Non-pigmented ciliary epithelial cell (primary cell): ENCODE measurements at regions not wholly inside any gene's neighbourhood (a gene's known extent, or its start where the extent isn't known, plus 50 kb on each side); places are given as distances from the start of the nearest gene placed in this dataset.

Experiments
- DNase-seq: peaks from one replicate; pipeline ENCODE4 v3.0.0-alpha.2; 2010; ENCODE audit warnings: low read depth

DNA sequence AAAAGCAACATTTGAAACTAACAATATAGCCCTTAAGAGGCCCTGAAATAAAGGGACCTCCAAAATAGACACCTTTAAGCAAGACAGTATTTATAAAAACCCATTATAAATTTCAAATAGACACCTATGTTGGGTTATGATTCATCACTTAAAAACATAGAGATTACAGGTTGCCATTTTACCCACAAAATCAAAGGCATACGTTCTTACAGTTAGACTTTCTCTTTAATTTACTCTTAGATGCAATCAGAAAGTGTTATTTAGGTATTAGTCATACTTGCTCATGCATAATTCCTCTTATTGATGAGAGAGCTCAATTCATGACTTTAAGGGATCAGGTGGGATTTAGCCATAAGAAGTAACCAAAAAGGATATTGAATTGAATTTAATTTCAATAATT, 51.5 kb upstream of the TMEM200A start:
- no peak for DNase-seq

DNA sequence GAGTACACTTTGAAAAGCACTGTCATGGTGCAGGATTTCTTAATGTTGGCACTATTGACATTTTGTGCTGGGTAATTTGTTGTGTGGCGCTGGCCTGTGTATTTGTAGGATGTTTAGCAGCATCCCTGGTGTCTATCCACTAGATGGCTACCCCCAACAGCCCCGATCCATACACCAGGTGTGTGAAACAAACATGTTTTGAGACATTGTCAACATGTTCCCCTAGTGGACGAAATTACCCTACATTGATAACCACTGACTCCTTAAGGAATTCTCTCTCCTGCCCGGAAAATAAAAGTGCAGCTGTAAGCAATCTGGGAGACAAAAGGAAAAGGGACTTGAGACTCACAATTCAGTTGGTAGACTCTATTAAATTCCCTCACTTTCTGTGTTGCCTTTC, 52.6 kb upstream of the TMEM200A start:
- DNase-seq = no peak

DNA sequence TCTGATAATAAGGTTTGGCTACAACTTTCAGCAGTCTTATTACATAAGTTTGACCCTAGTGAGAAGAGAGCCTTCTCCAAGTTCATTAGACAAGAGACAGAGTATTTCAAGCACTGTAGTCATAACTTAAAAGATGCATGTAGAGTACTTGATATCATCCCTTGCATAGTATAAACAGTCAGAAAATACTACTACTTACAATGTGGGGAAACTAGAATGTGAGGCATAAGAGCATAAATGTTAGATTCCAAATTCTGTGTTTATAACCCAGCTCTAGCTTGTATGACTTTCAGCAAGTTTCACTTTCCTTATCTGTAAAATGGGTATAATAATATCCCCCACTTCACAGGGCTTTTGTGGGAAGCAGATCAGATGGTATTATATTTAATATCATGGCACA, 56.8 kb upstream of the TMEM200A start:
- DNase-seq = no peak

DNA sequence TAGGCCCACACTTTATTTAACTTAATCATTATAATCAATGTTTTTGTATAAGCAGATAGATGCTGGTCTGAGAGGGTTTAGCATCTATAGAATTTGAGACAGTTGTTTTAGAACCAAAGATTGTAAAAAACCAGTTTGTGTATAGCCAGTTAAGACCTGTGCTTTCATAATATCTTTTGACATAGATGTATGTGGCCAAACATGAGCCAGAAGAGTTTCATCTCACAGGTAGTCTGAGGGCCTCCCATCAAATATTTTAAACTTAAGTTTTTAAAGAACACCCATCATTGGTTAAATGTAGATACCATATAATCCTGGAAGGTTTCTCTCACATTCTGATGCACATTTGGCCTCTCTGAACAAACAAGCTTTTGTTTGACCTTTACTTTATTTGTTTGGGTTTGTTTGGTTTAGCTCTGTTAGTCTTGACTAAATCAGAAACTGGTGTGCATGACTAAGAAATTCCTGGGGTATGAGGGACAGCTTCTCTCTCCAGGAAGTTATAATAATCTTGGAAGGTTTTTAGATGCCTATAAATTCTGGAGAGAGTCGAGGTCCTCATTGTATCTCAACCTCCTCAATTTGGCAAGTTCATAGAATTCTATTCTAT, 58.0 kb upstream of the TMEM200A start:
- DNase-seq = peak; percentile 54

DNA sequence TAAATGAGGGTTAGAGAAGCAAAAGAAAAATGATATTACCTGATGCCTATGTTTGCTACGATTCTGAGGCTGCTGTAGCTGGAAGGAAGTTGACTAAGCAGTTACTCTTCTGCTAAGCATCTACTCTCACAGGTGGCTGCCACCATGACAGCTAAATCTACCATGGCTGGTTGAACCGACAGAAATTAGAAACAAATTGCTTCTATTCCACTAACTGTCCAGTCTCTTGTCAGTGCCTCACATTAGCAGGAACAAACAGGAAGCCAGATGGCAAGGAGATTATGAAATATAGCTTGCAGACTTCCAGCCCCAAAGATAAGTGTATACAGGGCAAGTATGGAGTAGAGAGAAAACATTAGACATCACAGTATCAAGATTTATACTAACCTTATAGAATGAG, 59.4 kb upstream of the TMEM200A start:
- no peak for DNase-seq

DNA sequence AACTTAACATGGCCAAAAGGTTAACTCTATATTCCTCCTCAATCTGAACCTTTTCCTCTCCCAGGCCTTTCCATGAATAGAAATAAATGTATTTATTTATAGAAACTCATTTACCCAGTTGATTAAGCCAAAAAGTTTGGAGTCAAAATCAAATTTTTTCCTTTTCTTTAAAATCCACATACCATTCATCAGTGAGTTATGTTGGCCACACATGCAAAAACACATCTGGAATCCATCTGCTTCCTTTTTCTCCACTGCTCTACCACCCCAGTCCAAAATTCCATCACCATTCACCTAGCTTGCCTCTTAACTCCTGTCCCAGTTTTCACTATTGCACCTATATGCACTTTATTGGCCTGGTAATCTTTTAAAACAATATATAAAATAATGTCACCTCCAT, 62.4 kb upstream of the TMEM200A start:
- no peak for DNase-seq

DNA sequence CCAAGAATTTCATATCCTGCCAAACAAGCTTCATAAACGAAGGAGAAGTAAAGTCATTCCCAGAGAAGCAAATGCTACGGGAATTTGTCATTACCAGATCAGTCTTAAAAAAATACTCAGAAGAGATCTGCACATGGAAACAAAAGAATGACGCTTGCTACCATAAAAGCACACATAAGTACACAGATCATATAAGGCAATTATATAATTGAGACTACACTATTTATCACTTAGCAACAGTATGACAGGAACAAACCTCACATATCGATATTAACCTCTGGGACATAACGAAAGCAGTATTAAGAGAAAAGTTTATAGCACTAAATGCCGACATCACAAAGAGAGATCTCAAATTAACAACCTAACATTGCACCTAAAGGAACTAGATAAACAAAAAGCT, 67.6 kb upstream of the TMEM200A start:
- DNase-seq = no peak

DNA sequence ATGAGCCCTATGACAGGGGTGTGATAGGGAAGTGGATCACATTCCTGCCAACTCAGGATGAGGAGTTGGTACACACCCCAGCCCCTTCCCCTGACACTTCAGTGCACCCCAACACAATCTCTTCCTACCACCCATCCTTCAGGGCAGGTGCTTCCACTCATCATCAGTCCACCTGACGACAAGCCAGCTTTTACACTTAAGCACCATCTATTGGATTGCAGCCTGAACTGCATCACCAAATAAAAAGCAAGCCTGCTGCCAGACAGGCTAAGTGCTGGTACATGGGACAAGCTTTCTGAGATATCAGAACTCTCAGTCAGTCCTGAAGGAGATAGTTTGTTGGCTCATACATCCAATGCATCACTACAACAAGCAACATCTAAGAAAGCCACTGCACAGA, 69.0 kb upstream of the TMEM200A start:
- no peak for DNase-seq

DNA sequence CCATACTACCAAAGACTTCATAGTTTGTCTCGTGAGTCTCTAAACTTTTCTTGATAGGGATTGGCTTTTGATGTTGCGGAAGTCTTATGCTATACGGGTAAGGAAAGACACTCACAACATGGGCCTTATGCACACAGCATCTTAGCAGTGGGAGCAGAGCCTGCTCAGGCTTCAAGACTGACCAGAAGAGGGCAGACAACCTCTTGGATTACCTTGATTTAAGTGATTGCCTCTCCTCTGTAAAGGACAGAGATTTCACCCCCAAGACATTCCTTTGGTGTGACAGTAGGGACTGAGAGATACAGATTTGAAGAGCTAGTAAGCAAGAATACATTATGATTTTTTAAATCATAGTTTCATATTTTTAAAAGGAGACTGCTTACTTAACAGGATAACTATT, 71.0 kb upstream of the SAMD3 start:
- peak; percentile 56 for DNase-seq

DNA sequence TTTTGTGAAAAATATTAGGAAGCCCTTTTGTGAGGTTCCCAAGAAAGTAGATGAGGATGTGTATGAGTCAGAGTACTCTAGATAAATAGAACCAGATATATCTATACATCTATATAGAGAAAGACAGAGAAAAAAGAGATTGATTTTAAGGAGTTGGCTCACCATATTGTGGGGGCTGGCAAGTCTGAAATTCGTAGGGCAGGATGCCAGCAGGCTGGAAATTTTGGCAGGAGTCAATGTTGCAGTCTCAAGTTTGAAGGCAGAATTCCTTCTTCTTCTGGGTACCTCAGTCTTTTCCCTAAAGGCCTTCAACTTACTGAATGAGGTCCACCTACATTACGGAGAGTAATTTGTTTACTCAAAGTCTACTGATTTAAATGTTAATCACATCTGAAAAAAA, 65.3 kb upstream of the SAMD3 start:
- DNase-seq = no peak

DNA sequence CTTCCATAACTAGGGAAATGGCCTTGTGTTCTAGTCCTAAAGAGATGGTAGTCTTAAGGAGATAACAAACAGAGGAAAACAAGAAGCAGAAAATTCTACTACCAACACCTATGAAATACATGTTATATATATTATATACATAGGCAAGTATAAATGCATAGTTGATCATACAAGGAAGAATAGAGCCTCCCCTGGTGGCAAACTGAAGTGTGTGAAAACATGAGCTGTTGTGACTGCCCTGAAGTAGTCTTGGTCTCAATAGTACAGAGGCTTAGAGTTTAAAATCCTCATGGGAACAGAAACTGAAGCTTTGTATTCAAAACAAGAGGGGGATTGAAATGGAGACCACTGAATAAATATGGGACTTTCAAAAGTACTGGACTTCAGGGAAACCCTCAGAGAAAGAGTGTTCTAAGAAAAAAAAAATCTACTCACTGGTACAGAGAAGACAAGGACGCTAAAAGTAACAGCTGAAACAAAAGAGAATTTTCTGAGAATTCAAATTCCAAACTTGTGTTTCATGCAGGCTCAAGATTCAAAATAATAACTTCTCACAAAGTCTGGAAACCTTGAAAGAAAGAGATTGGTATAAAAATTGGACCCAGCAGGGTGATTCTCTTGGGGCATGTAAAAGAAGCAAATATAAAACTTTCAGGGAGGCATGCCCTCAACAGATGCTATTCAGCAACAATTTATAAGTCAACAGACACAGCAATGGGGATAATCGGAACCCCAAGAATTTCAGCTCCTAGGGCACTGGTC, 59.7 kb upstream of the SAMD3 start:
- DNase-seq = no peak

DNA sequence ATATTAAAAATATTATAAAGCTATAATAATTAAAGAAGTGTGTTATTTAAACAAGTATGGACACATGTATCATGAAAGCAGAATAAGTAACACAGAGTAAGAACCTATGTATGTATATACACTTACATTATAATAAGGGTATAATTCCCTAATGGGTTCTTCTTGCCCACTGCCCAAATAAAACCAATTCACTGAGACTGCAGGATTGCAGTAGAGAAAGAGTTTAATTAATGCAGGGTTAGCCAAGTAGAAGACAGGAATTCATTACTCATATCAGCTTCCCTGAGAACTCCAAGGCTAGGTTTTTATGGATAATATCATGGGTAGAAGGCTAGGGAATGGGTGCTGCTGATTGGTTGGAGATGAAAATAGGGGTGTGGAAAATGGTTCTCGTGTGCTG, 53.8 kb upstream of the SAMD3 start:
- no peak for DNase-seq

DNA sequence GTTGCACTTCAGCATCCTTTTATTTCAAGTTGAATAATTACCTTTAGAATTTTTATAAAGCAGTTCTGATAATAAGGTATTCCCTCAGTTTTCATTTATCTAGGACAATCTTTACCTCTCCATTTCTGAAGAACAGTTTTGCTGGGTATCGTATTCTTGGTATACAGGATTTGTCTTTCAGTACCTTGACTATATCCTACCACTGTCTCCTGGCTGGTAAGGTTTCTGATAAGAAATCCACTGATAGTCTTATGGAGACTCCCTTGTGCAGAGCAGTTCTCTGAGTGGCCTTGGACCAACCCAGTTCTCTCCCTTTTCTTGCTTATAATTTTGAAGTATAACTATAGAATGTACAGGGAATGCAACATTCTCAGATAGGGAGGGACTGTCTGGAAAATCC, 51.3 kb upstream of the SAMD3 start:
- no peak for DNase-seq
